ENCODE measurements at regions not wholly inside any gene's neighbourhood (a gene's known extent, or its start where the extent isn't known, plus 50 kb on each side); places are given as distances from the start of the nearest gene placed in this dataset.
"Not testable (repeated sequence)": the region's sequence is repeated elsewhere in the genome, so short reads cannot be mapped to it uniquely, and the experiment has no call there.

- DNase-seq: not testable (repeated sequence)
These were observed 64.8 kb upstream of the PROKR2 start for GRCh38 chr20:5381527-5381926.

GRCh38 chr20:5377484-5377883, 60.7 kb upstream of the PROKR2 start:
- no peak for DNase-seq

- no peak for DNase-seq
These were observed 59.5 kb upstream of the PROKR2 start for GRCh38 chr20:5376228-5376627.

GRCh38 chr20:5374171-5374570, 57.4 kb upstream of the PROKR2 start:
- no peak for DNase-seq

GRCh38 chr20:5372371-5372770, 55.6 kb upstream of the PROKR2 start:
- DNase-seq: no peak

- DNase-seq: no peak
These were observed 52.9 kb upstream of the PROKR2 start for GRCh38 chr20:5369629-5370028.

Data from NCI-H82 (cell line).